GM23248 (cell line): ENCODE measurements at regions not wholly inside any gene's neighbourhood (a gene's known extent, or its start where the extent isn't known, plus 50 kb on each side); places are given as distances from the start of the nearest gene placed in this dataset.
"Not testable (repeated sequence)": the region's sequence is repeated elsewhere in the genome, so short reads cannot be mapped to it uniquely, and the experiment has no call there.

Source experiments
- DNase-seq: peaks from one replicate; pipeline ENCODE4 v3.0.0-alpha.2; 2015
- H2AFZ ChIP-seq: fragments of 200-600 bp; sonication (generic); 2 replicates; pipeline ENCODE4 v1.6.1; 2016; ENCODE audit warnings: antibody characterized with exemption
- H3F3A ChIP-seq: fragments of 200-600 bp; sonication (generic); 2 replicates; pipeline ENCODE4 v1.6.1; 2016; ENCODE audit warnings: mild to moderate bottlenecking, antibody characterized with exemption, mixed run types; ENCODE audit not compliant: insufficient read depth
- H3K27ac ChIP-seq: fragments of 200-600 bp; sonication (generic); 2 replicates; pipeline ENCODE4 v1.5.1; 2016; ENCODE audit warnings: mild to moderate bottlenecking
- H3K27me3 ChIP-seq: fragments of 200-600 bp; sonication (generic); replicated peaks from 2 replicates; pipeline ENCODE4 v1.6.1; 2016; ENCODE audit warnings: mild to moderate bottlenecking; ENCODE audit not compliant: insufficient read depth
- H3K36me3 ChIP-seq: fragments of 200-600 bp; sonication (generic); 2 replicates; pipeline ENCODE4 v1.6.1; 2016; ENCODE audit warnings: low read depth, mild to moderate bottlenecking
- H3K4me1 ChIP-seq: fragments of 200-600 bp; sonication (generic); 2 replicates; pipeline ENCODE4 v1.6.1; 2016; ENCODE audit warnings: mild to moderate bottlenecking; ENCODE audit not compliant: insufficient read depth
- H3K4me2 ChIP-seq: fragments of 200-600 bp; sonication (generic); one replicate; pipeline ENCODE4 v1.6.1; 2016; ENCODE audit warnings: mild to moderate bottlenecking; ENCODE audit not compliant: unreplicated experiment
- H3K4me3 ChIP-seq: fragments of 200-600 bp; sonication (generic); 2 replicates; pipeline ENCODE4 v1.5.1; 2016; ENCODE audit warnings: mild to moderate bottlenecking
- H3K79me2 ChIP-seq: fragments of 200-600 bp; sonication (generic); 2 replicates; pipeline ENCODE4 v1.6.1; 2016; ENCODE audit warnings: mild to moderate bottlenecking; ENCODE audit not compliant: insufficient read depth
- H3K9ac ChIP-seq: fragments of 200-600 bp; sonication (generic); 2 replicates; pipeline ENCODE4 v1.6.1; 2016; ENCODE audit warnings: mild to moderate bottlenecking
- H3K9me2 ChIP-seq: fragments of 200-600 bp; sonication (generic); 2 replicates; pipeline ENCODE4 v1.6.1; 2016; ENCODE audit warnings: mixed run types, mild to moderate bottlenecking, moderate library complexity; ENCODE audit not compliant: insufficient read depth
- H3K9me3 ChIP-seq: fragments of 200-600 bp; sonication (generic); one replicate; pipeline ENCODE4 v1.6.1; 2017; ENCODE audit warnings: low read depth
- H4K20me1 ChIP-seq: fragments of 200-600 bp; sonication (generic); 2 replicates; pipeline ENCODE4 v1.6.0; 2016; ENCODE audit not compliant: insufficient read depth
- EZH2 ChIP-seq: fragments of 200-600 bp; sonication (generic); IDR thresholded peaks from 2 replicates; pipeline ENCODE4 v1.6.1; 2018; ENCODE audit warnings: antibody characterized with exemption, mild to moderate bottlenecking; ENCODE audit not compliant: insufficient read depth, poor library complexity, severe bottlenecking
- EZH2phosphoT487 ChIP-seq: fragments of 200-600 bp; sonication (generic); IDR thresholded peaks from 2 replicates; pipeline ENCODE4 v1.6.1; 2018; ENCODE audit warnings: antibody characterized with exemption, moderate library complexity, mild to moderate bottlenecking, low read depth; ENCODE audit not compliant: insufficient read depth
- WGBS, 2 experiments: methylation state at CpG; one replicate each; pipeline ENCODE4 v1.1.6; 2015 to 2017; ENCODE audit warnings: low lambda C conversion rate in 2 of 2, low coverage in 1 of 2; ENCODE audit errors: missing lambda C conversion rate in 2 of 2; 5-methylcytosine and 5-hydroxymethylcytosine counted together
- in situ Hi-C: fragments of 300-500 bp; cut with MboI; formaldehyde crosslinking; loops from 2 replicates; pipeline ENCODE4 v1.15.0; 2020

GRCh38 chr1:181936768-181937581 is 124.5 kb downstream of the ZNF648 start:
- H2AFZ ChIP-seq = no peak overlapping the region
- TF ChIP-seq EZH2phosphoT487 = no peak
- no peak for TF ChIP-seq EZH2
- H3K9me3 ChIP-seq = no peaks in the 10 kb centered on the region
- no peaks in the 10 kb centered on the region for H3F3A ChIP-seq
- WGBS, 2 experiments = 11 to 14% methylated on average over 9 of the region's 9 CpGs
- H3K4me1 ChIP-seq = no peaks in the 10 kb centered on the region
- H3K27me3 ChIP-seq = no peaks in the 10 kb centered on the region
- no peak overlapping the region for H3K4me3 ChIP-seq
- H3K27ac ChIP-seq = no peak overlapping the region
- H3K9me2 ChIP-seq = no peaks in the 10 kb centered on the region
- in situ Hi-C loops = no loop called here
- no peaks in the 10 kb centered on the region for H3K36me3 ChIP-seq
- H3K79me2 ChIP-seq = no peaks in the 10 kb centered on the region
- no peaks in the 10 kb centered on the region for H4K20me1 ChIP-seq
- no peak overlapping the region for H3K9ac ChIP-seq
- no peak overlapping the region for H3K4me2 ChIP-seq
- peak; percentile 38 for DNase-seq

GRCh38 chr1:181936269-181936668 is 125.2 kb downstream of the ZNF648 start:
- TF ChIP-seq EZH2 (no peak), EZH2phosphoT487 (no peak)

GRCh38 chr1:181931873-181932272 is 129.6 kb downstream of the ZNF648 start:
- H3K36me3 ChIP-seq = no peaks in the 10 kb centered on the region
- DNase-seq = no peak
- H3K27ac ChIP-seq = no peak overlapping the region
- no peaks in the 10 kb centered on the region for H3K9me3 ChIP-seq
- TF ChIP-seq EZH2phosphoT487 = no peak
- no peak for TF ChIP-seq EZH2
- no peaks in the 10 kb centered on the region for H3K4me1 ChIP-seq
- no peaks in the 10 kb centered on the region for H3F3A ChIP-seq
- H2AFZ ChIP-seq = no peak overlapping the region
- H3K4me2 ChIP-seq = no peak overlapping the region
- no peaks in the 10 kb centered on the region for H3K79me2 ChIP-seq
- H4K20me1 ChIP-seq = no peaks in the 10 kb centered on the region
- H3K27me3 ChIP-seq = no peaks in the 10 kb centered on the region
- H3K9ac ChIP-seq = no peak overlapping the region
- in situ Hi-C loops = no loop called here
- no peaks in the 10 kb centered on the region for H3K9me2 ChIP-seq
- 17 to 25% methylated on average over 2 of the region's 2 CpGs for WGBS, 2 experiments
- H3K4me3 ChIP-seq = no peak overlapping the region

More at GRCh38 chr1:181936269-181936668, 125.2 kb downstream of the ZNF648 start:
- Histone ChIP-seq H3K27ac (no peak overlapping the region), H3K4me3 (no peak overlapping the region), H3F3A (no peaks in the 10 kb centered on the region), H3K9me2 (no peaks in the 10 kb centered on the region), H3K79me2 (no peaks in the 10 kb centered on the region), H3K4me1 (no peaks in the 10 kb centered on the region), H3K36me3 (no peaks in the 10 kb centered on the region), H3K9ac (no peak overlapping the region), H2AFZ (no peak overlapping the region), H3K27me3 (no peaks in the 10 kb centered on the region), H4K20me1 (no peaks in the 10 kb centered on the region), H3K4me2 (no peak overlapping the region), H3K9me3 (no peaks in the 10 kb centered on the region)
- DNase-seq = no peak
- WGBS, 2 experiments = 78 to 80% methylated on average over 2 of the region's 2 CpGs
- in situ Hi-C loops = no loop called here

GRCh38 chr1:181930187-181930586 is 131.3 kb downstream of the ZNF648 start:
- Histone ChIP-seq H3K79me2 (no peaks in the 10 kb centered on the region), H4K20me1 (no peaks in the 10 kb centered on the region), H3K4me2 (no peak overlapping the region), H3K4me3 (no peak overlapping the region), H3K4me1 (no peaks in the 10 kb centered on the region), H3K27ac (no peak overlapping the region), H3K9me3 (no peaks in the 10 kb centered on the region), H2AFZ (no peak overlapping the region), H3F3A (no peaks in the 10 kb centered on the region), H3K36me3 (no peaks in the 10 kb centered on the region), H3K9ac (no peak overlapping the region), H3K9me2 (no peaks in the 10 kb centered on the region), H3K27me3 (no peaks in the 10 kb centered on the region)
- in situ Hi-C loops = no loop called here
- no peak for DNase-seq
- 19 to 26% methylated on average over 2 of the region's 2 CpGs for WGBS, 2 experiments
- no peak for TF ChIP-seq EZH2phosphoT487
- TF ChIP-seq EZH2 = no peak

DNA sequence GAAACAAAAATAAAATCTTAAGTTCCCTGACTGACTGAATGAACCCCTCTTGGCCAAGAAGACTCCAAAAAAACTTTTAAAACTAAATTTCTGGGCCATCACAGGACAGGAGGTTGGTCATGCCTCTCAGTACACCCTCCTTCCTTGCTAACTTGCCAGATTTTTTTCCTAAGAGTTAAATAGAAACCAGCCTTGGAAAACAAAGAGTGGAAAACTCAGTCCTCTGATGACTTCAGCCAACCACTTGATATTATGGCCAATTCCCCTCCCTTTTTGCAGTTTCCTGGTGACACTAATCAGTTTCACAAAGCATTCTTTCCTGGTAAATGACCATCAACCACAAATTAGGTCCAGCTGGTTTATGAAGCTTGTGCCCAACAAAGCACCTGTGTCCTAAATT is 134.8 kb downstream of the ZNF648 start:
- H3K4me2 ChIP-seq = no peak overlapping the region
- H4K20me1 ChIP-seq = no peaks in the 10 kb centered on the region
- no peaks in the 10 kb centered on the region for H3K79me2 ChIP-seq
- no peaks in the 10 kb centered on the region for H3K27me3 ChIP-seq
- no peaks in the 10 kb centered on the region for H3K9me3 ChIP-seq
- in situ Hi-C loops = no loop called here
- no peaks in the 10 kb centered on the region for H3K36me3 ChIP-seq
- TF ChIP-seq EZH2phosphoT487 (no peak), EZH2 (no peak)
- H2AFZ ChIP-seq = no peak overlapping the region
- H3K27ac ChIP-seq = no peak overlapping the region
- no peak overlapping the region for H3K9ac ChIP-seq
- no peaks in the 10 kb centered on the region for H3K9me2 ChIP-seq
- no peaks in the 10 kb centered on the region for H3K4me1 ChIP-seq
- no peaks in the 10 kb centered on the region for H3F3A ChIP-seq
- DNase-seq = no peak
- no peak overlapping the region for H3K4me3 ChIP-seq

- H4K20me1 ChIP-seq, H3F3A ChIP-seq, H3K4me1 ChIP-seq, H3K4me3 ChIP-seq, H3K9me3 ChIP-seq, H3K4me2 ChIP-seq, H3K27ac ChIP-seq, H2AFZ ChIP-seq, H3K27me3 ChIP-seq, H3K79me2 ChIP-seq, H3K9ac ChIP-seq, DNase-seq, H3K36me3 ChIP-seq, H3K9me2 ChIP-seq, in situ Hi-C loops: not testable (repeated sequence)
- 13 to 25% methylated on average over 2 of the region's 2 CpGs for WGBS, 2 experiments
Observed at GRCh38 chr1:181924034-181924433, 137.5 kb downstream of the ZNF648 start.
